ENCODE measurements at regions not wholly inside any gene's neighbourhood (a gene's known extent, or its start where the extent isn't known, plus 50 kb on each side); places are given as distances from the start of the nearest gene placed in this dataset.

DNA sequence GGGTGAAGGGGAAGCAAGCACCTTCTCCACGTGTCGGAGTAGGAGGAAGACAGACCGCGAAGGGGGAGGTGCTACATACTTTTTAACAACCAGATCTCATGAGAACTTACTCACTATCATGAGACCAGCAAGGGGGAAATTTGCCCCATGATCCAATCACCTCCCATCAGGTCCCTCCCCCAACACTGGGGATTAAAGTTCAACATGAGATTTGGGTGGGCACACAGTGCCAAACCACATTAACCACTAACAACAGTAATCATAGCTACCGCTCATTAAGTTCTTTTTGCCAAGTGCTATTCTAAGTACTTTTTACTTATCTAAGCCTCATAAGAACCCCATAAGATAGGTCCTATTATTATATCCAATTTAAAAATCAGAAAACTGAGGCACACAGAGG lies 450.5 kb upstream of the DDI1 start:
- Histone ChIP-seq H3K9me3 (no peaks in the 10 kb centered on the region), H3K4me1 (no peaks in the 10 kb centered on the region), H3K27me3 (no peaks in the 10 kb centered on the region), H3K27ac (no peak overlapping the region), H3K4me3 (no peak overlapping the region), H3K36me3 (no peaks in the 10 kb centered on the region)
- no peak for TF ChIP-seq POLR2AphosphoS5 (IDR thresholded peaks at IDR 0.05)
- TF ChIP-seq, protein P1, sequence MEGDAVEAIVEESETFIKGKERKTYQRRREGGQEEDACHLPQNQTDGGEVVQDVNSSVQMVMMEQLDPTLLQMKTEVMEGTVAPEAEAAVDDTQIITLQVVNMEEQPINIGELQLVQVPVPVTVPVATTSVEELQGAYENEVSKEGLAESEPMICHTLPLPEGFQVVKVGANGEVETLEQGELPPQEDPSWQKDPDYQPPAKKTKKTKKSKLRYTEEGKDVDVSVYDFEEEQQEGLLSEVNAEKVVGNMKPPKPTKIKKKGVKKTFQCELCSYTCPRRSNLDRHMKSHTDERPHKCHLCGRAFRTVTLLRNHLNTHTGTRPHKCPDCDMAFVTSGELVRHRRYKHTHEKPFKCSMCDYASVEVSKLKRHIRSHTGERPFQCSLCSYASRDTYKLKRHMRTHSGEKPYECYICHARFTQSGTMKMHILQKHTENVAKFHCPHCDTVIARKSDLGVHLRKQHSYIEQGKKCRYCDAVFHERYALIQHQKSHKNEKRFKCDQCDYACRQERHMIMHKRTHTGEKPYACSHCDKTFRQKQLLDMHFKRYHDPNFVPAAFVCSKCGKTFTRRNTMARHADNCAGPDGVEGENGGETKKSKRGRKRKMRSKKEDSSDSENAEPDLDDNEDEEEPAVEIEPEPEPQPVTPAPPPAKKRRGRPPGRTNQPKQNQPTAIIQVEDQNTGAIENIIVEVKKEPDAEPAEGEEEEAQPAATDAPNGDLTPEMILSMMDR (IDR thresholded peaks at IDR 0.05), result no peak
- TF ChIP-seq EP300 (IDR thresholded peaks at IDR 0.05), result no peak
- TF ChIP-seq POLR2A (IDR thresholded peaks at IDR 0.05), result no peak
- no peak for DNase-seq
- intact Hi-C loops (cut with DNase I), result no loop called here
- WGBS, 2 donors, result 72 to 77% methylated on average over 5 of the region's 5 CpGs

DNA sequence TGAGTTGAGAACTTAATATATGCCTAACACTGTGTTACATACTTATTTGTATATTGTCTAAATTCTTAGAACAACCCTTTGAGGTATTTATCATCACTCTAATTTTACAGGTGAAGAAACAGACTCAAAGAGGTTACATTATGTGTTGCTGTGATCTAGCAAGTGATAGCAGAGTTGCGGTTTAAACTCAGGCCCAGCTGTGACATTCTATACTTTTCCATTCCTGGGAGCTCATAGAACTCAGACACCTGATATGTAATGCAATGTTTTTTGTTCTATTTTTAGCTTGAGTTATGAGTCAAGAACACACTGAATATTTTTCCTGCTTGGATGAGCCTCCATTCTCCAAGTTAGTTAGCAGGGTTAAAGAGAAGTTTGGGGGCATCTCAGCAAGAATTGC lies 449.7 kb upstream of the DDI1 start:
- TF ChIP-seq POLR2A (IDR thresholded peaks at IDR 0.05), result no peak
- no peak for TF ChIP-seq POLR2AphosphoS5 (IDR thresholded peaks at IDR 0.05)
- TF ChIP-seq, protein P1 (IDR thresholded peaks at IDR 0.05), result no peak
- TF ChIP-seq EP300 (IDR thresholded peaks at IDR 0.05), result no peak
- H3K9me3 ChIP-seq, result no peaks in the 10 kb centered on the region
- no peak for DNase-seq
- no peak overlapping the region for H3K4me3 ChIP-seq
- intact Hi-C loops (cut with DNase I), result no loop called here
- H3K36me3 ChIP-seq, result no peaks in the 10 kb centered on the region
- 90 to 91% methylated on average over 1 of the region's 1 CpG for WGBS, 2 donors
- H3K27ac ChIP-seq, result no peak overlapping the region
- H3K27me3 ChIP-seq, result no peaks in the 10 kb centered on the region
- H3K4me1 ChIP-seq, result no peaks in the 10 kb centered on the region

DNA sequence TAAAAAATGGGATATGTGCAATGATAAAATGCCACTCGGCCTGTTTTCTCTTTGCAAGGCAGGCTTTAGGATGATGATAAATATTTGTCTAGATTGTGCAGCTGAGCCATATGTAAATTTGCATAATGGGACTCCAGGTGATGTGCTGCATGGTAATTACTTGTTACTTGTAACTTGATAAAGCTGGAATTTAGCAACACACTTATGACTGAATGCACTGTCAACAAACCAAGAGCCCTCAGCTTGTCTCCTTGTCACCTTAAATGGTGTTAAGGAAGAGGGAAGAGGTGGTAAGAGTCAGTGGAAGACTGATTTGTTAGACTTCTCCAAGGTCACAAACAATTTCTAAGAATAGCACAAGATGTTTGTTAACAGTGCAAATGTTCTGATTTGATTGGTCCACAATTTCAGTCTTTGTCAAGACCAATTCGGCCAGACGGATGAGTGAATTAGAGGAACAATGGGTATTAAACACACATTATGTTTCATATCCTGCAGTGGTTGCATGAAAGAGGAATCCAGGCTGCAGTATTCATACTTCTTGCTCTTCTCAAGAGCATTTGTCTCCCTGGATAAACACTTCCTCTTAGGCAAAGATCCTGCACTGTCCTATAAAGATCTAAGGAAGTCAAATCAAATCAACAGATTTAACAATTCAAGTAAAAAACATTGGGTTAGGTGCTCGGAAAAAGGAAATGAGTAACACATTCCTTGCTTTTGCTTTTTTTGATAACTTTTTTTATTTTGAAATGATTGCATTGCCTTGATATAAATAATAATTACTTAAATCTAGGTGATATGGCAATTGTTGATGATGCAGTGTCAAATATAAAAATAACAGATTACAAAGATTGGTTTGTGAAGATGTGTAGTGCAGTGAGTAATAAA lies 448.3 kb upstream of the DDI1 start:
- no peak for TF ChIP-seq POLR2A (IDR thresholded peaks at IDR 0.05)
- TF ChIP-seq, protein P1 (IDR thresholded peaks at IDR 0.05), result no peak
- WGBS, 2 donors, result 64 to 75% methylated on average over 4 of the region's 4 CpGs
- Histone ChIP-seq H3K9me3 (no peaks in the 10 kb centered on the region), H3K27me3 (no peaks in the 10 kb centered on the region), H3K27ac (no peak overlapping the region), H3K36me3 (no peaks in the 10 kb centered on the region), H3K4me3 (no peak overlapping the region), H3K4me1 (no peaks in the 10 kb centered on the region)
- intact Hi-C loops (cut with DNase I), result no loop called here
- no peak for DNase-seq

DNA sequence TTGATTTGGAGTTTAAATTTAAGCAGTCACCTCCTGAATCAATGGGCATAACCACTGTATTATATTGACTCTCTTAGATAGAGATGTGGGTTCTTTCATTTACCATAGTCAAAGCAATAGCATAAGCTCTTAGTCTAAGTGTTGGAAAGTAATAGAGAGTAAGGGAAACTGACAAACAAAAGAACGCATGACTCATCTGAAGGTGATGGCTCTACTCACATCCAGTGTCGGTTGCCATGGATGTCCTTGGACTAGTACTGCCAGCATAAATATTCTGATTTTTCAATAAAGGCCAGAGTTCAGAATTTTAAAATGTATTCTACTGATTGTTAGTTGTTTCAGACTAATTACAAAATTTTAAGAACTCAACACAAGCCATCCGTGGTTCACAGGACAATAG lies 444.9 kb upstream of the DDI1 start:
- TF ChIP-seq POLR2AphosphoS5 (IDR thresholded peaks at IDR 0.05), result no peak
- 71 to 75% methylated on average over 3 of the region's 3 CpGs for WGBS, 2 donors
- DNase-seq, result no peak
- Histone ChIP-seq H3K27ac (no peak overlapping the region), H3K9me3 (peaks cover 0 to 1% (median 0%) of the 10 kb centered on the region in 4 donors), H3K4me1 (no peaks in the 10 kb centered on the region), H3K4me3 (no peak overlapping the region), H3K36me3 (no peaks in the 10 kb centered on the region), H3K27me3 (no peaks in the 10 kb centered on the region)
- intact Hi-C loops (cut with DNase I), result no loop called here

DNA sequence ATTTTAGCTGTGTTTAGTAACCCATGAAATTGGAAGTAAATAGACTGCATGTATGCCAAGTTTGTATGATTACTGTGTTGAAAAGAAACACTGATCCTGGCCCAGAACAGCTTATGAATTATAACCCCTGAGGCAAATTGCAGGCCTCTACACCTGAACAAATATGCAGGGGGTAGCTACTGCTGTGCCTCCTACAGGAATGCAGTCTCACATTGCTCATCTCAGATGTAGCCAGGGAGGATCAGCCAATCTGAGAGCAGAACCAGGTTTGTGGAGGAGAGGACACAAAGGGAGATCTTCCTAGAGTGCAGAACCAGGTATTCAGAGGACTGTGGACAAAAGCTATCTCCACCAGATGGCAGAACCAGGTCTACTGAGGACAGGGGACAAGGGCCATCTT lies 442.2 kb upstream of the DDI1 start:
- Histone ChIP-seq H3K27me3 (no peaks in the 10 kb centered on the region), H3K4me1 (no peaks in the 10 kb centered on the region), H3K4me3 (no peak overlapping the region), H3K36me3 (no peaks in the 10 kb centered on the region), H3K9me3 (peaks cover 0 to 1% (median 0%) of the 10 kb centered on the region in 4 donors), H3K27ac (no peak overlapping the region)
- TF ChIP-seq POLR2A (IDR thresholded peaks at IDR 0.05), result no peak
- TF ChIP-seq POLR2AphosphoS5 (IDR thresholded peaks at IDR 0.05), result no peak
- TF ChIP-seq EP300 (IDR thresholded peaks at IDR 0.05), result no peak
- TF ChIP-seq, protein P1 (IDR thresholded peaks at IDR 0.05), result no peak
- no peak for DNase-seq
- intact Hi-C loops (cut with DNase I), result no loop called here
